MCF 10A (cell line): ENCODE measurements at regions not wholly inside any gene's neighbourhood (a gene's known extent, or its start where the extent isn't known, plus 50 kb on each side); places are given as distances from the start of the nearest gene placed in this dataset.

ENCODE experiments used
- BruUV-seq: library from RNA; stranded (reverse); fragments of 400-500 nt; replicated peaks from 2 replicates; lab custom pipeline; 2021; lab: Mats Ljungman, UMichigan
- CTCF ChIA-PET: fragments of 300-600 bp; sonication (Branson Sonifier 250); formaldehyde crosslinking; extraction: SDS; loops from one replicate; lab custom pipeline; 2021; ENCODE audit warnings: antibody characterized with exemption, inconsistent platforms; lab: Yijun Ruan, JAX
- POLR2A ChIA-PET: fragments of 300-600, 350-650 bp; sonication (Branson Sonifier 250); formaldehyde crosslinking; extraction: SDS; loops from one replicate; lab custom pipeline; 2020; ENCODE audit warnings: antibody characterized with exemption, inconsistent platforms; lab: Yijun Ruan, JAX
- DNase-seq: peaks from one replicate; pipeline ENCODE4 v3.0.0-alpha.2; 2018; ENCODE audit not compliant: unreplicated experiment
- H3K27ac Mint-ChIP-seq: one replicate; pipeline ENCODE4 v1.8.0; 2022; ENCODE audit warnings: mild to moderate bottlenecking, low read depth, mixed read lengths; ENCODE audit not compliant: unreplicated experiment
- H3K27me3 Mint-ChIP-seq: one replicate; pipeline ENCODE4 v1.8.0; 2022; ENCODE audit warnings: mixed read lengths; ENCODE audit not compliant: insufficient read depth, unreplicated experiment
- H3K36me3 Mint-ChIP-seq: one replicate; pipeline ENCODE4 v1.8.0; 2022; ENCODE audit warnings: mild to moderate bottlenecking, moderate library complexity, mixed read lengths; ENCODE audit not compliant: insufficient read depth, unreplicated experiment
- H3K4me1 Mint-ChIP-seq: one replicate; pipeline ENCODE4 v1.8.0; 2022; ENCODE audit warnings: mixed read lengths; ENCODE audit not compliant: insufficient read depth, unreplicated experiment
- H3K4me3 Mint-ChIP-seq: one replicate; pipeline ENCODE4 v1.8.0; 2022; ENCODE audit warnings: mild to moderate bottlenecking, moderate library complexity, mixed read lengths; ENCODE audit not compliant: unreplicated experiment
- H3K9me3 Mint-ChIP-seq: one replicate; pipeline ENCODE4 v1.8.0; 2022; ENCODE audit warnings: mixed read lengths; ENCODE audit not compliant: unreplicated experiment
- intact Hi-C: fragments of 100-400 bp; cut with micrococcal nuclease; formaldehyde crosslinking; loops from 2 replicates; pipeline ENCODE4 v1.14.1; 2022
- TF ChIP-seq, protein P1 (sequence below): fragments of 200-600 bp; IDR thresholded peaks from one replicate; pipeline ENCODE4 v1.8.0; 2022; ENCODE audit warnings: antibody characterized with exemption, mild to moderate bottlenecking; ENCODE audit not compliant: unreplicated experiment

DNA sequence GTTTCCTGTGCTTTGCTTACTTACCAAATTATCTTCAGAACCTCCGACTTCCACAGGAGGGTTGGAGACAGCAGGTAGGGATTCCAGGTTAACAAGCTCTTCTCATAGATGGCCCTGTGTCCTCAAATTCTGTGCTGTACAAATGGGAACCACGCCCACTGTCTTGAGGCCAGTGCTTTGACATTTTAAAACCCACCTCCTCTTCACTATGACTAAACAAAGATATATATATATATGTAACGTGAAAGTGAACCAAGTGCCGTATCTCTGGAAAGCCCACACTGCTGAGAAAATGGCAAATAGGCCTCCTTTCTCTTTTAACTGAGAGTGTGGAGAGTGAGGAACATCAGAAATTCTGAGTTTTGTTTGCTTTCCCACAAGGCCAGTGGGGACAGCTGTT lies 99.6 kb downstream of the ZBTB18 start:
- ChIA-PET CTCF (interaction anchor here (0.6 kb wide), 2 partner anchors 123 to 380 kb away, joined by 3 read pairs; no protein-coding TSS in a partner anchor), POLR2A (no interaction called here)
- H3K4me3 Mint-ChIP-seq, result no peak overlapping the region
- TF ChIP-seq, protein P1, sequence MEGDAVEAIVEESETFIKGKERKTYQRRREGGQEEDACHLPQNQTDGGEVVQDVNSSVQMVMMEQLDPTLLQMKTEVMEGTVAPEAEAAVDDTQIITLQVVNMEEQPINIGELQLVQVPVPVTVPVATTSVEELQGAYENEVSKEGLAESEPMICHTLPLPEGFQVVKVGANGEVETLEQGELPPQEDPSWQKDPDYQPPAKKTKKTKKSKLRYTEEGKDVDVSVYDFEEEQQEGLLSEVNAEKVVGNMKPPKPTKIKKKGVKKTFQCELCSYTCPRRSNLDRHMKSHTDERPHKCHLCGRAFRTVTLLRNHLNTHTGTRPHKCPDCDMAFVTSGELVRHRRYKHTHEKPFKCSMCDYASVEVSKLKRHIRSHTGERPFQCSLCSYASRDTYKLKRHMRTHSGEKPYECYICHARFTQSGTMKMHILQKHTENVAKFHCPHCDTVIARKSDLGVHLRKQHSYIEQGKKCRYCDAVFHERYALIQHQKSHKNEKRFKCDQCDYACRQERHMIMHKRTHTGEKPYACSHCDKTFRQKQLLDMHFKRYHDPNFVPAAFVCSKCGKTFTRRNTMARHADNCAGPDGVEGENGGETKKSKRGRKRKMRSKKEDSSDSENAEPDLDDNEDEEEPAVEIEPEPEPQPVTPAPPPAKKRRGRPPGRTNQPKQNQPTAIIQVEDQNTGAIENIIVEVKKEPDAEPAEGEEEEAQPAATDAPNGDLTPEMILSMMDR, result no peak
- no TSS peak for BruUV-seq
- no peaks in the 10 kb centered on the region for H3K27me3 Mint-ChIP-seq
- DNase-seq, result no peak
- no peaks in the 10 kb centered on the region for H3K4me1 Mint-ChIP-seq
- intact Hi-C loops, result no loop called here
- H3K36me3 Mint-ChIP-seq, result no peaks in the 10 kb centered on the region
- no peaks in the 10 kb centered on the region for H3K9me3 Mint-ChIP-seq
- no peak overlapping the region for H3K27ac Mint-ChIP-seq

DNA sequence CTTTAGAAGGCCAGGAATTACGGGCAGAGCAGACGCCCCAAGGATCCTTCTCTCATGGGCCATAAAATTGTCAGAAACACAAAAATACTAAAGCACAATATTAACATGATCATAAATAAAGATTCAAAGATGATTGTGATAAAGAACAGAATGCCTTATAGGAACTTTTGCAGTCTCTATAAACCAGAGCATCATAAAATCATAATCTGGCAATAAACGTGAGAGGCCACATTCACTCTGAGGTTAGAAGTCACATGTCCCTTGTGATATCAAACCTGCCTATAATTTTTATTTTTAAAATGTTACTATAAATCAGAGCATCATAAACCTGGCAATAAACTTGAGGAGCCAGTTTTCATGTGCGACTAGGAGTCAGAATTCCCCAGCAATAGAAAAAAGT lies 100.5 kb downstream of the ZBTB18 start:
- TF ChIP-seq, protein P1, result no peak
- no peaks in the 10 kb centered on the region for H3K36me3 Mint-ChIP-seq
- no TSS peak for BruUV-seq
- CTCF ChIA-PET, result interaction anchor here (1.4 kb wide), 1 partner anchor 14 kb away, joined by 5 read pairs; no protein-coding TSS in a partner anchor
- H3K4me3 Mint-ChIP-seq, result no peak overlapping the region
- intact Hi-C loops, result no loop called here
- no peak for DNase-seq
- no peak overlapping the region for H3K27ac Mint-ChIP-seq
- H3K27me3 Mint-ChIP-seq, result no peaks in the 10 kb centered on the region
- H3K4me1 Mint-ChIP-seq, result no peaks in the 10 kb centered on the region
- no peaks in the 10 kb centered on the region for H3K9me3 Mint-ChIP-seq
- POLR2A ChIA-PET, result interaction anchor here (1.3 kb wide), 1 partner anchor 13 kb away, joined by 3 read pairs; no protein-coding TSS in a partner anchor

DNA sequence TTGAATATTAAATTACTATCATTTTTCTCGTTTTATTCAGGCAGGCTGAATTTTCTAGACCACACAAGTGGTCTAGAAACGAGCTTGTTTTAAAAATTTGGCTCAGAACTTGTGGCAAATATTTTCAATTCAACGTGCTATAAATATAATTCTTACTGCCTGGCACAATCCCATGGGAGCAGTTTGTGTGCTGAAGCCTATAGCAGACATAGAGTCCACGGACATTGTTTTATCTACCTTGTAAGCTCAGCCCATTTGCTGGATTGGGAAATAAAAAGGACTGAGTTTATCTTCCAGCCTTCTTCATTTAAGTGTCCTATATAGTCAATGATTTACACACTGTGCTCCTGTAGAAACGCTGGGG lies 103.4 kb downstream of the ZBTB18 start:
- intact Hi-C loops, result no loop called here
- no peaks in the 10 kb centered on the region for H3K4me1 Mint-ChIP-seq
- no peak overlapping the region for H3K4me3 Mint-ChIP-seq
- H3K27me3 Mint-ChIP-seq, result no peaks in the 10 kb centered on the region
- TF ChIP-seq, protein P1, result no peak
- no peak for DNase-seq
- ChIA-PET CTCF (interaction anchor here (0.7 to 1.1 kb wide), 2 partner anchors 17 to 118 kb away, joined by 3 to 6 read pairs; no protein-coding TSS in a partner anchor), POLR2A (no interaction called here)
- BruUV-seq, result no TSS peak
- no peak overlapping the region for H3K27ac Mint-ChIP-seq
- no peaks in the 10 kb centered on the region for H3K9me3 Mint-ChIP-seq
- no peaks in the 10 kb centered on the region for H3K36me3 Mint-ChIP-seq

DNA sequence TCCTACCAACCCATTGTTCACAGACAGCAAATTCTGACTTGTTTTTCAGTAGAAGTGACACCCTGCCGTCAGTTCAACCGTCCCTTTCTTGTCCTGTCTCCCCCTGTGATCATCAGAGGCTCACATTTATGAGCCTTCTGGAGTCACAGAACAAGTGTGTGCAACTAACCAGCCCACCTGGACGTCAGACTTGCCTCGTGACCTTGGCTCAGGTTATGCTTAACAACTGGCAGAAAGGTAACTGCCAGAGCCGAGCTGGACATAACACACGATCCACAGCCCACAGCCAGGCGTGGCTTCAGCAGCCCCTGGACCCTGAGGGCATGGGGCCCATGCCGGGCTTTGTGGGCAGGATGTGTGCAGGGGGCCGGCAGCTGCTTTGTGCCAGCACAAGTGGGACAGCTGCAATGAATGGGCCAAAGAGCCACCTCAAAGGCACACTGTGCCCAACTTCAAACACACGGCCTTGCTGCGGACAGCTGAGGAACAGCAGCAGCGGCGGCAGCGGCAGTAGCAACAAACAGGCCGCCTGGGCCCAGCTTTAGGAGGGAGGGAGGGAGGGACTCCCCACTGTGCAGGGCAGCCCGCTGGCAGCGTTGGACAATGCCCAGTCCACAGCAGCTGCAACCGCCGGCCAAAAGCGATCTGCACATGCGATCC lies 103.9 kb downstream of the ZBTB18 start:
- POLR2A ChIA-PET, result no interaction called here
- intact Hi-C loops, result no loop called here

More for the DNA sequence above, 103.9 kb downstream of the ZBTB18 start:
- Mint-ChIP-seq H3K4me1 (no peaks in the 10 kb centered on the region), H3K9me3 (no peaks in the 10 kb centered on the region), H3K27ac (no peak overlapping the region), H3K36me3 (no peaks in the 10 kb centered on the region), H3K27me3 (no peaks in the 10 kb centered on the region), H3K4me3 (no peak overlapping the region)
- TF ChIP-seq, protein P1, result no peak
- DNase-seq, result no peak
- no TSS peak for BruUV-seq
- CTCF ChIA-PET, result interaction anchor here (0.7 to 1.1 kb wide), 2 partner anchors 18 to 117 kb away, joined by 3 to 6 read pairs; no protein-coding TSS in a partner anchor
